B cell (primary cell): ENCODE measurements at regions not wholly inside any gene's neighbourhood (a gene's known extent, or its start where the extent isn't known, plus 50 kb on each side); places are given as distances from the start of the nearest gene placed in this dataset.

Source experiments
- ATAC-seq: fragments of 200-7000 bp; cut with Tn5 transposase; one replicate; pipeline ENCODE4 v1.10.0; 2021; ENCODE audit warnings: low read depth, mild to moderate bottlenecking, moderate number of reproducible peaks, moderate library complexity
- CTCF ChIA-PET: fragments of 350-600 bp; sonication (Branson Sonifier 250); formaldehyde crosslinking; loops from one replicate; lab custom pipeline; 2021; ENCODE audit warnings: antibody characterized with exemption, inconsistent platforms; lab: Charles Lee
- POLR2A ChIA-PET: fragments of 350-600 bp; sonication (Branson Sonifier 250); formaldehyde crosslinking; loops from one replicate; lab custom pipeline; 2021; ENCODE audit warnings: antibody characterized with exemption; lab: Charles Lee
- DNase-seq: peaks from one replicate; pipeline ENCODE4 v3.0.0; 2013
- H2AFZ ChIP-seq: 2 replicates; pipeline ENCODE4 v1.6.1; 2012; ENCODE audit warnings: mild to moderate bottlenecking, low read depth, low read length; ENCODE audit not compliant: insufficient read depth, poor library complexity, severe bottlenecking
- H3K27ac ChIP-seq, 2 donors: 1 replicate in 1 of 2; 2 replicates in 1 of 2; pipeline ENCODE4 v1.5.1; 2012 to 2013; ENCODE audit warnings: low read length in 2 of 2, mild to moderate bottlenecking in 2 of 2, moderate library complexity in 1 of 2
- H3K27me3 ChIP-seq, 4 experiments: fragments of 200-600 bp in 1 of 4; sonication (generic) in 1 of 4; replicated peaks in 1 of 4; 1 replicate in 2 of 4; 2 replicates in 2 of 4; pipeline versions ENCODE4 v1.6.1 to v1.7.0; 2013 to 2016; ENCODE audit warnings: low read length in 3 of 4, mild to moderate bottlenecking in 2 of 4, mixed read lengths in 1 of 4, moderate library complexity in 1 of 4; ENCODE audit not compliant: insufficient read depth in 4 of 4, control insufficient read depth in 3 of 4; ENCODE audit errors: control extremely low read depth in 1 of 4
- H3K36me3 ChIP-seq, 2 experiments: replicated peaks in 1 of 2; 1 replicate in 1 of 2; 2 replicates in 1 of 2; pipeline versions ENCODE4 v1.6.1 to v1.7.1; 2013; ENCODE audit warnings: low read length in 1 of 2; ENCODE audit not compliant: insufficient read depth in 2 of 2, control insufficient read depth in 1 of 2; ENCODE audit errors: control extremely low read depth in 1 of 2, extremely low read depth in 1 of 2
- H3K4me1 ChIP-seq, 2 donors: fragments of 200-600 bp in 1 of 2; sonication (generic) in 1 of 2; 1 replicate in 1 of 2; 2 replicates in 1 of 2; pipeline versions ENCODE4 v1.5.1 to v1.6.1; 2013 to 2017; ENCODE audit warnings: low read length in 2 of 2; ENCODE audit not compliant: control insufficient read depth in 2 of 2, insufficient read depth in 2 of 2
- H3K4me2 ChIP-seq: replicated peaks from 2 replicates; pipeline ENCODE3; 2012; ENCODE audit warnings: mild to moderate bottlenecking, low read depth, low read length; ENCODE audit not compliant: poor library complexity, severe bottlenecking
- H3K4me3 ChIP-seq, 5 experiments: fragments of 200-600 bp in 1 of 5; sonication (generic) in 1 of 5; 1 replicate in 3 of 5; 2 replicates in 2 of 5; pipeline versions ENCODE4 v1.5.1 to v1.7.0; 2011 to 2016; ENCODE audit warnings: low read length in 4 of 5, mild to moderate bottlenecking in 4 of 5, low read depth in 2 of 5, control low read depth in 1 of 5, moderate library complexity in 1 of 5; ENCODE audit not compliant: insufficient read depth in 1 of 5; ENCODE audit errors: control extremely low read depth in 1 of 5, extremely low read depth in 1 of 5
- H3K79me2 ChIP-seq: fragments of 200-600 bp; sonication (generic); one replicate; pipeline ENCODE4 v1.6.0; 2016; ENCODE audit warnings: low read length; ENCODE audit not compliant: control insufficient read depth, insufficient read depth
- H3K9ac ChIP-seq: fragments of 200-600 bp; sonication (generic); 2 replicates; pipeline ENCODE4 v1.6.1; 2017; ENCODE audit warnings: mild to moderate bottlenecking, low read length, moderate library complexity
- H3K9me3 ChIP-seq, 3 donors: one replicate each; pipeline versions ENCODE4 v1.6.1 to v1.7.1; 2013; ENCODE audit warnings: low read length in 2 of 3; ENCODE audit not compliant: control insufficient read depth in 2 of 3, insufficient read depth in 1 of 3; ENCODE audit errors: control extremely low read depth in 1 of 3
- H4K20me1 ChIP-seq: 2 replicates; pipeline ENCODE4 v1.6.0; 2012; ENCODE audit warnings: mild to moderate bottlenecking, low read length; ENCODE audit not compliant: insufficient read depth, control insufficient read depth, poor library complexity, severe bottlenecking
- H3K27ac Mint-ChIP-seq: one replicate; pipeline ENCODE4 v1.8.0; 2021; ENCODE audit warnings: mixed read lengths
- H3K27me3 Mint-ChIP-seq: one replicate; pipeline ENCODE4 v1.8.0; 2021; ENCODE audit warnings: mixed read lengths
- H3K4me1 Mint-ChIP-seq: one replicate; pipeline ENCODE4 v1.8.0; 2021; ENCODE audit warnings: mixed read lengths
- H3K4me3 Mint-ChIP-seq: one replicate; pipeline ENCODE4 v1.8.0; 2021; ENCODE audit warnings: mixed read lengths
- H3K9me3 Mint-ChIP-seq: one replicate; pipeline ENCODE4 v1.8.0; 2022; ENCODE audit warnings: mixed read lengths; ENCODE audit not compliant: insufficient read depth
- CTCF ChIP-seq: fragments of 200-600 bp; IDR thresholded peaks from one replicate; pipeline ENCODE4 v1.8.0; 2022; ENCODE audit warnings: antibody characterized with exemption, mild to moderate bottlenecking
- EZH2 ChIP-seq: IDR thresholded peaks from 2 replicates; pipeline ENCODE4 v1.6.1; 2012; ENCODE audit warnings: borderline replicate concordance, low read depth, mild to moderate bottlenecking, moderate library complexity, low read length; ENCODE audit not compliant: insufficient read depth, poor library complexity, severe bottlenecking
- WGBS: methylation state at CpG from one replicate; pipeline ENCODE4 v1.1.5; 2013; ENCODE audit warnings: missing lambda C conversion rate; ENCODE audit not compliant: insufficient coverage; 5-methylcytosine and 5-hydroxymethylcytosine counted together
- intact Hi-C: fragments of 100-400 bp; cut with micrococcal nuclease; formaldehyde crosslinking; loops from one replicate; pipeline ENCODE4 v1.10.0; 2022

- no peak for TF ChIP-seq CTCF
- TF ChIP-seq EZH2, result no peak
- POLR2A ChIA-PET, result no interaction called here
- H2AFZ ChIP-seq, result no peak overlapping the region
These were observed 64.7 kb upstream of the ST3GAL5 start for GRCh38 chr2:85953476-85953875.

GRCh38 chr2:85952196-85952734 is 63.5 kb upstream of the ST3GAL5 start:
- intact Hi-C loops, result no loop called here
- Histone ChIP-seq H3K4me1 (no peaks in the 10 kb centered on the region), H3K79me2 (no peaks in the 10 kb centered on the region), H3K36me3 (no peaks in the 10 kb centered on the region), H3K9ac (no peak overlapping the region), H2AFZ (no peak overlapping the region), H3K4me3 (no peak overlapping the region), H3K9me3 (peaks cover under 1 to 7% (median 2%) of the 10 kb centered on the region in 3 donors), H4K20me1 (no peaks in the 10 kb centered on the region), H3K27me3 (no peaks in the 10 kb centered on the region), H3K27ac (no peak overlapping the region), H3K4me2 (no peak overlapping the region)
- no peak overlapping the region for H3K4me3 Mint-ChIP-seq
- ATAC-seq (no peak), DNase-seq (no peak)
- no peaks in the 10 kb centered on the region for H3K27me3 Mint-ChIP-seq
- peaks cover 7% of the 10 kb centered on the region for H3K9me3 Mint-ChIP-seq
- POLR2A ChIA-PET, result no interaction called here
- CTCF ChIA-PET, result interaction anchor here (0.9 to 1.3 kb wide), 2 partner anchors 14 to 49 kb away, joined by 4 read pairs; no protein-coding TSS in a partner anchor
- TF ChIP-seq EZH2 (no peak), CTCF (no peak)
- no peak overlapping the region for H3K27ac Mint-ChIP-seq
- 93% methylated on average over 8 of the region's 8 CpGs for WGBS
- H3K4me1 Mint-ChIP-seq, result peaks cover 2% of the 10 kb centered on the region

More at GRCh38 chr2:85953476-85953875, 64.7 kb upstream of the ST3GAL5 start:
- CTCF ChIA-PET, result interaction anchor here (0.6 kb wide), 1 partner anchor 27 kb away, joined by 5 read pairs; no protein-coding TSS in a partner anchor
- H3K27me3 ChIP-seq, result no peaks in the 10 kb centered on the region
- no peaks in the 10 kb centered on the region for H4K20me1 ChIP-seq
- no peak overlapping the region for H3K27ac ChIP-seq
- no peaks in the 10 kb centered on the region for H3K36me3 ChIP-seq
- no peak overlapping the region for H3K4me3 Mint-ChIP-seq
- H3K4me3 ChIP-seq, result no peak overlapping the region
- H3K9ac ChIP-seq, result no peak overlapping the region
- peaks cover under 1% of the 10 kb centered on the region for H3K9me3 Mint-ChIP-seq
- H3K27me3 Mint-ChIP-seq, result no peaks in the 10 kb centered on the region
- intact Hi-C loops, result no loop called here
- H3K4me1 ChIP-seq, result no peaks in the 10 kb centered on the region
- H3K4me2 ChIP-seq, result no peak overlapping the region
- no peaks in the 10 kb centered on the region for H3K9me3 ChIP-seq
- 78% methylated on average over 4 of the region's 5 CpGs for WGBS
- no peak overlapping the region for H3K27ac Mint-ChIP-seq
- peaks cover 2% of the 10 kb centered on the region for H3K4me1 Mint-ChIP-seq
- ATAC-seq (no peak), DNase-seq (no peak)
- H3K79me2 ChIP-seq, result no peaks in the 10 kb centered on the region
